ACC112 (cell line): ENCODE measurements at regions not wholly inside any gene's neighbourhood (a gene's known extent, or its start where the extent isn't known, plus 50 kb on each side); places are given as distances from the start of the nearest gene placed in this dataset.
A peak's percentile ranks its signal among the peaks of the same experiment; 100 is the strongest.

Source experiments
- H2AFZ ChIP-seq: fragments of 200-600 bp; sonication (generic); one replicate; pipeline ENCODE4 v1.6.0; 2017; ENCODE audit warnings: antibody characterized with exemption, low read length; ENCODE audit not compliant: unreplicated experiment
- H3K27ac ChIP-seq: fragments of 200-600 bp; sonication (generic); 2 replicates; pipeline ENCODE4 v1.5.1; 2014; ENCODE audit warnings: low read depth, mild to moderate bottlenecking, antibody characterized with exemption, low read length, moderate library complexity
- H3K27me3 ChIP-seq: fragments of 200-600 bp; sonication (generic); 2 replicates; pipeline ENCODE4 v1.6.1; 2014; ENCODE audit warnings: mild to moderate bottlenecking, antibody characterized with exemption, low read length, moderate library complexity, mixed read lengths; ENCODE audit not compliant: insufficient read depth
- H3K36me3 ChIP-seq: fragments of 200-600 bp; sonication (generic); 2 replicates; pipeline ENCODE4 v1.6.1; 2016; ENCODE audit warnings: mild to moderate bottlenecking, antibody characterized with exemption, low read length, moderate library complexity, mixed read lengths; ENCODE audit not compliant: insufficient read depth
- H3K4me1 ChIP-seq: fragments of 200-600 bp; sonication (generic); one replicate; pipeline ENCODE4 v1.6.1; 2016; ENCODE audit warnings: low read length, mixed read lengths; ENCODE audit not compliant: insufficient read depth, unreplicated experiment, control insufficient read depth
- H3K4me3 ChIP-seq: fragments of 200-600 bp; sonication (generic); 2 replicates; pipeline ENCODE4 v1.5.1; 2014; ENCODE audit warnings: mild to moderate bottlenecking, low read depth, low read length
- H3K79me2 ChIP-seq: fragments of 200-600 bp; sonication (generic); one replicate; pipeline ENCODE4 v1.6.0; 2016; ENCODE audit warnings: low read length; ENCODE audit not compliant: control insufficient read depth, unreplicated experiment, insufficient read depth

- Histone ChIP-seq H3K27ac (no peak overlapping the region), H2AFZ (no peak overlapping the region), H3K27me3 (no peaks in the 10 kb centered on the region), H3K79me2 (no peaks in the 10 kb centered on the region), H3K4me1 (no peaks in the 10 kb centered on the region), H3K36me3 (no peaks in the 10 kb centered on the region), H3K4me3 (no peak overlapping the region)
Observed at GRCh38 chr6:21906826-21907225, 313.3 kb downstream of the SOX4 start.

- Histone ChIP-seq H3K4me1 (no peaks in the 10 kb centered on the region), H3K27ac (no peak overlapping the region), H3K36me3 (no peaks in the 10 kb centered on the region), H3K79me2 (no peaks in the 10 kb centered on the region), H3K27me3 (no peaks in the 10 kb centered on the region), H2AFZ (no peak overlapping the region), H3K4me3 (no peak overlapping the region)
Observed at GRCh38 chr6:21907291-21907690, 313.7 kb downstream of the SOX4 start.

DNA sequence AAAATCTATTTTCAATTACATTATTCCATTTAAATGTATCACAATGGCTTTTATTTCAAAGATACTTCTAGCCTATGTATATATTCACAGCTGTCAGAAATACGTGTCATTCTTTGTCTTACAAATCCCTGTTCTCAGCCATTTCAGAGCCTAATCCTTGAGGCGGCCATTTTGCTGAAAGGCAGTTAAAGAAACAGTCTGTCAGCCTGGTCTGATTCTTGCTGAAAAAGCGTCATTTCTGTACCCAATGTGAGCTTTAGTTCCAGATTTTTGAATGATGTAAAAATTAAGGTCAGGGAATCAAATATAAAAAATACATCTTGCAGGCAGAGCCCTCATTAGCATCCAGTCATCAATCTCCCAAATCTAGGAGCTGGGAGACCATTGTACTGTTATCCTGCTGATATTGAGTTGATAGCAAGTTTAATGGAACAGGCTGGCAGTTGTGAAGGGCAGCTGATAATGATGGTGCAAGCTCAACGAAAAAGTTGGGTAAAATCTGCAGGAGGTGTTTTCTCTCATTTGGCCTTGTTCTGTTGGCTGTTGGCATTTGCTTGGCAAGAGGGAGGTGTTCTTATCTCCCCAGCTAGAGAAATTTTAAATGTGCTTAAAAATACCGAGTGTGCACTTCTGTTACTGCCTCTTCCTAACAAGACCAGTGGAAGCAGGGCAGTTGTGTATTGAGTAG, 314.8 kb downstream of the SOX4 start:
- Histone ChIP-seq H3K4me1 (no peaks in the 10 kb centered on the region), H2AFZ (no peak overlapping the region), H3K27ac (no peak overlapping the region), H3K27me3 (no peaks in the 10 kb centered on the region), H3K79me2 (no peaks in the 10 kb centered on the region), H3K4me3 (no peak overlapping the region), H3K36me3 (no peaks in the 10 kb centered on the region)

DNA sequence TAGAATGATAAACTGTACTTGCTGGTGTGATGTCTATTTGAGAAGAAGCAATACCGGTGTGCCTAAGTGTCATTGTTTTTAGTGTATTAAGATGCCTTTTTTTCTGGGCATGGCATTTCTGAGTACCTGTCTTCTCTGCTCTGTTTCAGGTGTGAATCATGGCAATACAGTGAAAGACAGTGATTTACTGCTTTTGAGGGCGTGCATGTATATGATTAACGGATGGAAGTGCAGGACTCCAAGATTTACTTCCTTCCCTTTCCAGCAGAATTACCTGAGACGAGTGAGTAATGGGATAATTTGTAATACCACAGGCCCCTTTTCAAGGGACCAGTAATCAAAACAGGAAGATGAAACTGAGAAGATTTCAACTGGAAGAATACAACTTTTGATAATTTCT, 315.8 kb downstream of the SOX4 start:
- Histone ChIP-seq H3K79me2 (no peaks in the 10 kb centered on the region), H3K36me3 (no peaks in the 10 kb centered on the region), H3K27me3 (no peaks in the 10 kb centered on the region), H3K4me1 (no peaks in the 10 kb centered on the region), H3K27ac (no peak overlapping the region), H2AFZ (no peak overlapping the region), H3K4me3 (no peak overlapping the region)

GRCh38 chr6:21911208-21911607, 317.7 kb downstream of the SOX4 start:
- Histone ChIP-seq H3K4me1 (peaks cover 4% of the 10 kb centered on the region), H3K79me2 (no peaks in the 10 kb centered on the region), H3K27me3 (no peaks in the 10 kb centered on the region), H2AFZ (no peak overlapping the region), H3K4me3 (no peak overlapping the region), H3K27ac (no peak overlapping the region), H3K36me3 (no peaks in the 10 kb centered on the region)

GRCh38 chr6:21912151-21912832, 318.7 kb downstream of the SOX4 start:
- Histone ChIP-seq H3K36me3 (no peaks in the 10 kb centered on the region), H3K27ac (no peak overlapping the region), H3K27me3 (no peaks in the 10 kb centered on the region), H3K79me2 (no peaks in the 10 kb centered on the region), H2AFZ (no peak overlapping the region), H3K4me1 (peaks cover 8% of the 10 kb centered on the region), H3K4me3 (no peak overlapping the region)

DNA sequence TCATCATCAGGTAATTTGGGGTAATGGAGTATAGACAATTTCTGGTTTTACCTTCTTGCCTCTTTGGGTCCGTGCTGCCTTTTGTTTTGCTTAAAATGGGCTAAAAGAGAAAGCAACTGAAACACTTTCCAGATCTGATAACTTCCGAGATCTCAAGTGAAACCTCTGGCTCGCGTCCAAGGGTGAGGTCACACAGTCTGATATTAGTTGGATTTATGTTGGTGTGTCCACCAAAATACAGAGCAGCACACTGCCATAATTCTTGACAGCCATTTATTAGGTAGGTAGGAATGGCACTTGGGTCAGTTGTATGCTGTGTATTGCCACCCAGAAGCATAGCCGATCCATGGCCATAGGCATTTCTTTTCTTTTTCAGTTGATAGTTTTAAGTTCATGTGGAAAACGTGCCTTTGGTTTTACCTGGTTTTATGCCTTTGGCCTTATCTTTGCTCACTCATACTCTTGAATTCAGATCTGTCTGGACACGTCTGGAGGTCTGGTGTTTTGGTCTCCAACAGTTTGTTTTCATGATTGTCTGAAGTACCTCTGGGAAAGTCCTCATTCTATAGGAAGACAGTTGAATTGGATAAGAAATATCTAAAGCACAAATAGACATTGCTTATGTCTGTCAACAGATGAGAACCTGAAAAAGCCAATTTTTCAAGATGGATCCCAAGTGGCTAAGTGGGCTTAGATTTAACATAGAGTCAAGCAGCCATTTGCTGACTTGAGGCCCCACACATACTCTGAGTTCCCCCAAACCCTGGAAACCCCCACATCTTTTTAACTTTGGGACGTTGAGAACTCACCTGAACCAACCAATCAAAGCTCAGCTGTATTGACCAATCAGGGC, 320.8 kb downstream of the SOX4 start:
- H3K27me3 ChIP-seq: no peaks in the 10 kb centered on the region
- no peak overlapping the region for H3K27ac ChIP-seq
- H3K36me3 ChIP-seq: no peaks in the 10 kb centered on the region
- peaks cover 8% of the 10 kb centered on the region for H3K4me1 ChIP-seq
- no peaks in the 10 kb centered on the region for H3K79me2 ChIP-seq
- H3K4me3 ChIP-seq: no peak overlapping the region
- no peak overlapping the region for H2AFZ ChIP-seq

- H3K4me1 ChIP-seq: peaks cover 8% of the 10 kb centered on the region
- H3K27me3 ChIP-seq: no peaks in the 10 kb centered on the region
- no peak overlapping the region for H3K27ac ChIP-seq
- H3K79me2 ChIP-seq: no peaks in the 10 kb centered on the region
- H3K4me3 ChIP-seq: peak overlapping the region; percentile 64
- H2AFZ ChIP-seq: peak overlapping the region; percentile 27
- no peaks in the 10 kb centered on the region for H3K36me3 ChIP-seq
Observed at GRCh38 chr6:21915707-21916260, 322.2 kb downstream of the SOX4 start.

DNA sequence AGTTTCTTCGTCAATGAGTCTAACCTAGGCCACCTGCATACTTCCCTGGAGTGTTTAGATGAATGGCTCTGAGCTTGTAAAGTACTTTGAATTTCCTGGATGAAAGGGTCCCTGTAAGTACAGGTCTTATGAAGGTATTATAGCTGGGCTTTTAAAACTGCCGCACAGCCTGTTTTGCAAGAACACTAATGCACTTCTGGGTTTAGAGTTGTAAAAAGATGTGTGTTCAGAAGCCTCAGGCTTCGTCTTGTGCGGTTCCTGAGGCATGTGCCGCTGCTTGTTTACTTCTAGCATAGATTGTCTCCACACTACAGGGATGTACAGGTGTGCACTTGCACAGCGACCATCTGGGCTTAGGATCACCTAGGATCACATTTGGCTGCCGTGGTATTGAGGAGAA, 324.5 kb downstream of the SOX4 start:
- H3K4me1 ChIP-seq: peaks cover 8% of the 10 kb centered on the region

DNA sequence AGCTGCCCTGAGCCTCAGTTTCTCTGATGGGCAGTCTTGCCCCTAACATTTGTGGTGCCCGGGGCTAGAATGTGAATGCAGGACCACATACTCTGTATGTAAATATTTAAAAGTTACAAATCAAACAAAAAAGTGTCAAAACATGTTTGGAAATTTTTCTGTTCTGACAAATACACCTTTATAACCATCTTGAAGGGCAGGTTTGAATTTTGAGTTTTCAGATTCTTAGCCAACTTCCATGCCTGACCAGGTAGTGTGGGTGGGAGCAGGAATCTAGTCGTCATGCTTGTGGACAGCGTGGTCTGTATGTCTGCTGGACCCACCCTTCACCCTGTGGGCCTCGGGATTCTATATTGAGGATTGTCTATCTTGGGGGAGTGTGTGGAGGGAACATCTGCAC, 325.1 kb downstream of the SOX4 start:
- H2AFZ ChIP-seq: no peak overlapping the region

More for the DNA sequence above, 324.5 kb downstream of the SOX4 start:
- no peaks in the 10 kb centered on the region for H3K36me3 ChIP-seq
- H3K4me3 ChIP-seq: no peak overlapping the region
- H2AFZ ChIP-seq: no peak overlapping the region
- H3K79me2 ChIP-seq: no peaks in the 10 kb centered on the region
- no peak overlapping the region for H3K27ac ChIP-seq
- H3K27me3 ChIP-seq: no peaks in the 10 kb centered on the region

More for the DNA sequence above, 325.1 kb downstream of the SOX4 start:
- Histone ChIP-seq H3K27me3 (no peaks in the 10 kb centered on the region), H3K4me1 (peaks cover 8% of the 10 kb centered on the region), H3K27ac (no peak overlapping the region), H3K36me3 (no peaks in the 10 kb centered on the region), H3K4me3 (no peak overlapping the region), H3K79me2 (no peaks in the 10 kb centered on the region)
